Erythroblast (primary cell): ENCODE measurements at regions not wholly inside any gene's neighbourhood (a gene's known extent, or its start where the extent isn't known, plus 50 kb on each side); places are given as distances from the start of the nearest gene placed in this dataset.

ENCODE experiments used
- GATA1 ChIP-seq: IDR thresholded peaks from 2 replicates; pipeline ENCODE4 v1.6.1; 2011; ENCODE audit warnings: low read depth, mild to moderate bottlenecking, control low read depth, low read length, moderate library complexity
- POLR2A ChIP-seq: IDR thresholded peaks from 2 replicates; pipeline ENCODE4 v1.6.1; 2011; ENCODE audit warnings: mild to moderate bottlenecking, low read length

GRCh38 chr7:109956916-109957315, 1134.0 kb upstream of the LRRN3 start:
- no peak for TF ChIP-seq POLR2A
- no peak for TF ChIP-seq GATA1
